Gastrocnemius medialis (tissue), 4 donors: ENCODE measurements at regions not wholly inside any gene's neighbourhood (a gene's known extent, or its start where the extent isn't known, plus 50 kb on each side); places are given as distances from the start of the nearest gene placed in this dataset.

ENCODE experiments used
- POLR2A ChIP-seq, 2 donors: fragments of 450-650 bp; IDR thresholded peaks; one replicate each; pipeline ENCODE4 v1.6.1; 2017; ENCODE audit warnings: antibody characterized with exemption in 2 of 2, mild to moderate bottlenecking in 2 of 2, moderate library complexity in 2 of 2
- TF ChIP-seq, protein P1 (sequence below), 5 experiments: fragments of 450-650 bp in 3 of 5; fragments of 200-600 bp in 2 of 5; sonication (generic) in 2 of 5; IDR thresholded peaks in 4 of 5; conservative IDR thresholded peaks in 1 of 5; 1 replicate in 4 of 5; 2 replicates in 1 of 5; pipeline ENCODE4 v1.5.1; 2016 to 2019; ENCODE audit warnings: antibody characterized with exemption in 5 of 5, mild to moderate bottlenecking in 3 of 5, moderate library complexity in 3 of 5

GRCh38 chr22:23494930-23495266 lies 85.2 kb downstream of the IGLL1 start:
- TF ChIP-seq, protein P1, sequence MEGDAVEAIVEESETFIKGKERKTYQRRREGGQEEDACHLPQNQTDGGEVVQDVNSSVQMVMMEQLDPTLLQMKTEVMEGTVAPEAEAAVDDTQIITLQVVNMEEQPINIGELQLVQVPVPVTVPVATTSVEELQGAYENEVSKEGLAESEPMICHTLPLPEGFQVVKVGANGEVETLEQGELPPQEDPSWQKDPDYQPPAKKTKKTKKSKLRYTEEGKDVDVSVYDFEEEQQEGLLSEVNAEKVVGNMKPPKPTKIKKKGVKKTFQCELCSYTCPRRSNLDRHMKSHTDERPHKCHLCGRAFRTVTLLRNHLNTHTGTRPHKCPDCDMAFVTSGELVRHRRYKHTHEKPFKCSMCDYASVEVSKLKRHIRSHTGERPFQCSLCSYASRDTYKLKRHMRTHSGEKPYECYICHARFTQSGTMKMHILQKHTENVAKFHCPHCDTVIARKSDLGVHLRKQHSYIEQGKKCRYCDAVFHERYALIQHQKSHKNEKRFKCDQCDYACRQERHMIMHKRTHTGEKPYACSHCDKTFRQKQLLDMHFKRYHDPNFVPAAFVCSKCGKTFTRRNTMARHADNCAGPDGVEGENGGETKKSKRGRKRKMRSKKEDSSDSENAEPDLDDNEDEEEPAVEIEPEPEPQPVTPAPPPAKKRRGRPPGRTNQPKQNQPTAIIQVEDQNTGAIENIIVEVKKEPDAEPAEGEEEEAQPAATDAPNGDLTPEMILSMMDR (IDR thresholded peaks at IDR 0.05 in 4 of 5, conservative IDR thresholded peaks at IDR 0.05 in 1 of 5) = no peak
- no peak for TF ChIP-seq POLR2A (IDR thresholded peaks at IDR 0.05)
